HS-5 (cell line): ENCODE measurements at regions not wholly inside any gene's neighbourhood (a gene's known extent, or its start where the extent isn't known, plus 50 kb on each side); places are given as distances from the start of the nearest gene placed in this dataset.
"Not testable (repeated sequence)": the region's sequence is repeated elsewhere in the genome, so short reads cannot be mapped to it uniquely, and the experiment has no call there.

ENCODE experiments used
- DNase-seq: peaks from one replicate; pipeline ENCODE4 v3.0.0-alpha.2; 2012; ENCODE audit warnings: low read depth

- no peak for DNase-seq
Measured at GRCh38 chr3:21238661-21239060, 512.3 kb downstream of the ZNF385D start.

GRCh38 chr3:21237638-21238037 is 513.4 kb downstream of the ZNF385D start:
- no peak for DNase-seq

- no peak for DNase-seq
Measured at GRCh38 chr3:21235491-21235890, 515.5 kb downstream of the ZNF385D start.

GRCh38 chr3:21234933-21235332 is 516.1 kb downstream of the ZNF385D start:
- DNase-seq = no peak

GRCh38 chr3:21229426-21230135 is 521.4 kb downstream of the ZNF385D start:
- no peak for DNase-seq

GRCh38 chr3:21226086-21226485 is 524.9 kb downstream of the ZNF385D start:
- no peak for DNase-seq

- no peak for DNase-seq
Measured at GRCh38 chr3:21220944-21221343, 530.1 kb downstream of the ZNF385D start.

GRCh38 chr3:21216598-21216997 is 534.4 kb downstream of the ZNF385D start:
- DNase-seq = no peak

GRCh38 chr3:21204122-21204521 is 546.9 kb downstream of the ZNF385D start:
- not testable (repeated sequence) for DNase-seq

- no peak for DNase-seq
Measured at GRCh38 chr3:21195203-21195602, 555.8 kb downstream of the ZNF385D start.

GRCh38 chr3:21194036-21194435 is 557.0 kb downstream of the ZNF385D start:
- DNase-seq = not testable (repeated sequence)

- DNase-seq = no peak
Measured at GRCh38 chr3:21188459-21188858, 562.6 kb downstream of the ZNF385D start.

- no peak for DNase-seq
Measured at GRCh38 chr3:21185816-21186314, 565.1 kb downstream of the ZNF385D start.

- peak; percentile 18 for DNase-seq
Measured at GRCh38 chr3:21174461-21174860, 576.5 kb downstream of the ZNF385D start.

GRCh38 chr3:21170964-21171363 is 580.0 kb downstream of the ZNF385D start:
- DNase-seq = no peak

- DNase-seq = no peak
Measured at GRCh38 chr3:21169948-21170347, 581.1 kb downstream of the ZNF385D start.

GRCh38 chr3:21168471-21168870 is 582.5 kb downstream of the ZNF385D start:
- no peak for DNase-seq

GRCh38 chr3:21163956-21164355 is 587.1 kb downstream of the ZNF385D start:
- DNase-seq = no peak

GRCh38 chr3:21159543-21159906 is 591.5 kb downstream of the ZNF385D start:
- no peak for DNase-seq

- peak; percentile 41 for DNase-seq
Measured at GRCh38 chr3:21158861-21159542, 592.0 kb downstream of the ZNF385D start.

GRCh38 chr3:21154911-21155310 is 596.1 kb downstream of the ZNF385D start:
- no peak for DNase-seq

GRCh38 chr3:21152555-21152954 is 598.5 kb downstream of the ZNF385D start:
- DNase-seq = no peak

- no peak for DNase-seq
Measured at GRCh38 chr3:21142949-21143348, 608.1 kb downstream of the ZNF385D start.

GRCh38 chr3:21142031-21142430 is 609.0 kb downstream of the ZNF385D start:
- no peak for DNase-seq
